H9 (cell line): ENCODE measurements at regions not wholly inside any gene's neighbourhood (a gene's known extent, or its start where the extent isn't known, plus 50 kb on each side); places are given as distances from the start of the nearest gene placed in this dataset.

ENCODE experiments used
- DNase-seq: peaks from one replicate; pipeline ENCODE4 v3.0.0-alpha.2; 2017
- H2AFZ ChIP-seq: one replicate; pipeline ENCODE4 v1.6.1; 2013; ENCODE audit warnings: mild to moderate bottlenecking, low read length, control low read depth, moderate library complexity
- H2AK5ac ChIP-seq: 2 replicates; pipeline ENCODE4 v1.6.1; 2013; ENCODE audit warnings: low read length, control low read depth, mixed read lengths; ENCODE audit not compliant: insufficient read length
- H2BK120ac ChIP-seq: one replicate; pipeline ENCODE4 v1.6.1; 2013; ENCODE audit warnings: low read depth, mild to moderate bottlenecking, low read length, control low read depth, inconsistent platforms; ENCODE audit not compliant: poor library complexity, severe bottlenecking
- H2BK12ac ChIP-seq: 2 replicates; pipeline ENCODE4 v1.6.1; 2013; ENCODE audit warnings: low read length, control low read depth, mixed read lengths, low read depth; ENCODE audit not compliant: insufficient read length
- H2BK15ac ChIP-seq: 2 replicates; pipeline ENCODE4 v1.6.1; 2013; ENCODE audit warnings: low read depth, low read length, control low read depth
- H2BK20ac ChIP-seq: one replicate; pipeline ENCODE4 v1.6.1; 2013; ENCODE audit warnings: low read depth, mild to moderate bottlenecking, low read length, control low read depth, inconsistent platforms; ENCODE audit not compliant: poor library complexity, severe bottlenecking
- H2BK5ac ChIP-seq: 2 replicates; pipeline ENCODE4 v1.6.1; 2013; ENCODE audit warnings: low read length, control low read depth, mixed read lengths; ENCODE audit not compliant: insufficient read length
- H3K14ac ChIP-seq: 2 replicates; pipeline ENCODE4 v1.6.1; 2013; ENCODE audit warnings: low read length, control low read depth; ENCODE audit not compliant: insufficient read depth
- H3K18ac ChIP-seq: 2 replicates; pipeline ENCODE4 v1.6.1; 2013; ENCODE audit warnings: low read depth, mild to moderate bottlenecking, mixed read lengths, low read length, control low read depth; ENCODE audit not compliant: insufficient read length
- H3K23ac ChIP-seq: 2 replicates; pipeline ENCODE4 v1.6.1; 2013; ENCODE audit warnings: low read length, control low read depth, mixed read lengths, low read depth; ENCODE audit not compliant: insufficient read length
- H3K23me2 ChIP-seq: 2 replicates; pipeline ENCODE4 v1.6.1; 2013; ENCODE audit warnings: low read depth, mild to moderate bottlenecking, mixed read lengths, low read length, control low read depth; ENCODE audit not compliant: insufficient read length, poor library complexity, severe bottlenecking
- H3K27ac ChIP-seq: 2 replicates; pipeline ENCODE4 v1.5.1; 2013; ENCODE audit warnings: low read length, control low read depth, mixed read lengths, low read depth; ENCODE audit not compliant: insufficient read length
- H3K27me3 ChIP-seq: 2 replicates; pipeline ENCODE4 v1.6.1; 2013; ENCODE audit warnings: low read length, control low read depth, inconsistent platforms; ENCODE audit not compliant: insufficient read depth
- H3K4ac ChIP-seq: 2 replicates; pipeline ENCODE4 v1.6.1; 2013; ENCODE audit warnings: low read depth, mild to moderate bottlenecking, control low read depth, inconsistent platforms, low read length, moderate library complexity
- H3K4me1 ChIP-seq: 2 replicates; pipeline ENCODE4 v1.6.1; 2013; ENCODE audit warnings: low read length, control low read depth, inconsistent platforms; ENCODE audit not compliant: insufficient read depth
- H3K4me2 ChIP-seq: 2 replicates; pipeline ENCODE4 v1.6.1; 2013; ENCODE audit warnings: low read length, control low read depth, mixed read lengths; ENCODE audit not compliant: insufficient read length, insufficient read depth
- H3K56ac ChIP-seq: 2 replicates; pipeline ENCODE4 v1.6.1; 2013; ENCODE audit warnings: low read depth, mild to moderate bottlenecking, mixed read lengths, low read length, control low read depth; ENCODE audit not compliant: insufficient read length
- H3K79me1 ChIP-seq: 2 replicates; pipeline ENCODE4 v1.6.1; 2013; ENCODE audit warnings: low read depth, mild to moderate bottlenecking, moderate library complexity, low read length, control low read depth, inconsistent platforms; ENCODE audit not compliant: insufficient read depth, poor library complexity, severe bottlenecking
- H3K79me2 ChIP-seq: 2 replicates; pipeline ENCODE4 v1.6.1; 2013; ENCODE audit warnings: low read length, control low read depth, inconsistent platforms; ENCODE audit not compliant: insufficient read depth
- H3K9ac ChIP-seq: 2 replicates; pipeline ENCODE4 v1.6.1; 2013; ENCODE audit warnings: low read length, control low read depth, mixed read lengths; ENCODE audit not compliant: insufficient read length; ENCODE audit errors: extremely low read depth
- H3K9me3 ChIP-seq: one replicate; pipeline ENCODE4 v1.6.1; 2013; ENCODE audit warnings: low read depth, low read length, inconsistent platforms; ENCODE audit not compliant: control insufficient read depth
- H3T11ph ChIP-seq: one replicate; pipeline ENCODE4 v1.6.1; 2013; ENCODE audit warnings: mild to moderate bottlenecking, low read length, control low read depth, inconsistent platforms
- H4K20me1 ChIP-seq: one replicate; pipeline ENCODE4 v1.6.1; 2013; ENCODE audit not compliant: control insufficient read depth, insufficient read length, insufficient read depth
- H4K5ac ChIP-seq: 2 replicates; pipeline ENCODE4 v1.6.1; 2013; ENCODE audit warnings: low read depth, mild to moderate bottlenecking, mixed read lengths, low read length, control low read depth; ENCODE audit not compliant: insufficient read length
- H4K8ac ChIP-seq: replicated peaks from 2 replicates; pipeline ENCODE4 v1.6.1; 2013; ENCODE audit warnings: low read length, control low read depth, mixed read lengths, low read depth; ENCODE audit not compliant: insufficient read length
- H4K91ac ChIP-seq: 2 replicates; pipeline ENCODE4 v1.6.1; 2013; ENCODE audit warnings: low read depth, mild to moderate bottlenecking, moderate library complexity, mixed read lengths, low read length, control low read depth; ENCODE audit not compliant: insufficient read length
- H3K27ac Mint-ChIP-seq, 3 experiments: 2 replicates in 2 of 3; 3 replicates in 1 of 3; pipeline ENCODE4 v1.8.0; 2020 to 2021; ENCODE audit warnings: mixed read lengths in 3 of 3, mild to moderate bottlenecking in 1 of 3, moderate library complexity in 1 of 3
- H3K27me3 Mint-ChIP-seq: 2 replicates; pipeline ENCODE4 v1.8.0; 2021; ENCODE audit warnings: low read depth, mild to moderate bottlenecking, moderate library complexity, mixed read lengths
- H3K36me3 Mint-ChIP-seq, 3 experiments: 2 replicates in 2 of 3; 3 replicates in 1 of 3; pipeline ENCODE4 v1.8.0; 2020 to 2021; ENCODE audit warnings: low read depth in 3 of 3, mixed read lengths in 3 of 3; ENCODE audit not compliant: insufficient read depth in 1 of 3
- H3K4me1 Mint-ChIP-seq, 2 experiments: 2 replicates each; pipeline ENCODE4 v1.8.0; 2020; ENCODE audit warnings: mixed read lengths in 2 of 2
- H3K4me3 Mint-ChIP-seq, 2 experiments: 2 replicates in 1 of 2; 3 replicates in 1 of 2; pipeline ENCODE4 v1.8.0; 2020 to 2021; ENCODE audit warnings: mild to moderate bottlenecking in 2 of 2, mixed read lengths in 2 of 2, moderate library complexity in 1 of 2
- H3K9me3 Mint-ChIP-seq, 2 experiments: 2 replicates in 1 of 2; 3 replicates in 1 of 2; pipeline ENCODE4 v1.8.0; 2020; ENCODE audit warnings: mild to moderate bottlenecking in 2 of 2, mixed read lengths in 2 of 2, moderate library complexity in 1 of 2
- CTCF ChIP-seq: fragments of 200-600 bp; sonication (generic); conservative IDR thresholded peaks from 3 replicates; pipeline ENCODE4 v1.8.0; 2021; ENCODE audit warnings: antibody characterized with exemption, mild to moderate bottlenecking
- WGBS: extraction: QIAGEN DNeasy Blood & Tissue Kit; methylation state at CpG from one replicate; pipeline ENCODE4 v1.1.7; 2013; ENCODE audit warnings: missing lambda C conversion rate, low lambda C conversion rate, mixed read lengths; ENCODE audit not compliant: insufficient read length; ENCODE audit errors: extremely low coverage; 5-methylcytosine and 5-hydroxymethylcytosine counted together

GRCh38 chr1:103336408-103336807 lies 189.1 kb upstream of the RNPC3 start:
- Histone ChIP-seq H3K27ac (no peak overlapping the region), H3K27me3 (no peaks in the 10 kb centered on the region), H3K79me2 (no peaks in the 10 kb centered on the region), H2BK20ac (no peak overlapping the region), H4K91ac (no peak overlapping the region), H3K23me2 (no peaks in the 10 kb centered on the region), H3K56ac (no peak overlapping the region), H2BK15ac (no peak overlapping the region), H4K5ac (no peak overlapping the region), H4K20me1 (no peaks in the 10 kb centered on the region), H2BK12ac (no peak overlapping the region), H2BK120ac (no peak overlapping the region), H2AFZ (no peak overlapping the region), H3K9ac (no peak overlapping the region), H3K9me3 (no peaks in the 10 kb centered on the region), H3K14ac (no peak overlapping the region), H3K18ac (no peak overlapping the region), H3T11ph (no peak overlapping the region), H3K4me2 (no peak overlapping the region), H3K4me1 (no peaks in the 10 kb centered on the region), H3K4ac (no peak overlapping the region), H2BK5ac (no peak overlapping the region), H3K23ac (no peak overlapping the region), H4K8ac (no peak overlapping the region), H2AK5ac (no peak overlapping the region), H3K79me1 (no peaks in the 10 kb centered on the region)
- no peaks in the 10 kb centered on the region for H3K9me3 Mint-ChIP-seq
- H3K27me3 Mint-ChIP-seq: no peaks in the 10 kb centered on the region
- no peak overlapping the region for H3K27ac Mint-ChIP-seq
- no peak for DNase-seq
- H3K4me1 Mint-ChIP-seq: no peaks in the 10 kb centered on the region
- no peak for TF ChIP-seq CTCF
- H3K4me3 Mint-ChIP-seq: no peak overlapping the region
- no CpG with 5 or more reads among the region's 1 CpG for WGBS
- no peaks in the 10 kb centered on the region for H3K36me3 Mint-ChIP-seq
